ENCODE measurements at regions not wholly inside any gene's neighbourhood (a gene's known extent, or its start where the extent isn't known, plus 50 kb on each side); places are given as distances from the start of the nearest gene placed in this dataset.

DNA sequence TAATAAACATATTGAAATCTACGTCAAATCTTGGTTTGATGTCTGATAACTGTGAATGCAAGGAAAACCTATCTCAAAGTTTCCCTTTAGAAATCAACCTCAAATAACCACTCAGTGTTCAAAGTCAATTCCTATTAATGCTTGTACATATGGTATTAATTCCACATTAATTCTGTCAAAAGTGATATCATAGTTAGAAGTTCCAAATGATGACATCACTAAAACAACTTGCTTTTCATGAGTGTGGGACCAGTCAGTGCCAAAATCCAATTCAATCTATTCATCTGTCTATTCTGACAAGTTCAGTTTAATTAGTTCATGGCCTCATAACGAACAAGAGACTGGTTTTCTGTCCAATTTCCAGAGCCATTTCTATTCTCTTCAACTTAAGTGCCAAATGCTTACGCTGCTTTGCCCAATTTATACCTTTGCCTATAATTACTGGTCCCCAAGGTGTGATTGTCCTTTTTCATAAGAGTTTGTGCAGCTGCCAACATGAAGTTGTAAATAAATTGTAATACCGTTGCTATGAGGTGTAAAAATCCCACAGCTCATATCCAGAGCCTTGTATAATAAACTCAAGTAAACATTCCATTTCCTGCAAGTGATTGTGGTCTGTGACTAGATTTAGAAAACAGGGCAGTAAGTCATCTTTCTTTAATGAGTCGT is 476.2 kb downstream of the RAB28 start:
- DNase-seq: no peak
- H3K27ac ChIP-seq: no peak overlapping the region
- TF ChIP-seq, protein P1, sequence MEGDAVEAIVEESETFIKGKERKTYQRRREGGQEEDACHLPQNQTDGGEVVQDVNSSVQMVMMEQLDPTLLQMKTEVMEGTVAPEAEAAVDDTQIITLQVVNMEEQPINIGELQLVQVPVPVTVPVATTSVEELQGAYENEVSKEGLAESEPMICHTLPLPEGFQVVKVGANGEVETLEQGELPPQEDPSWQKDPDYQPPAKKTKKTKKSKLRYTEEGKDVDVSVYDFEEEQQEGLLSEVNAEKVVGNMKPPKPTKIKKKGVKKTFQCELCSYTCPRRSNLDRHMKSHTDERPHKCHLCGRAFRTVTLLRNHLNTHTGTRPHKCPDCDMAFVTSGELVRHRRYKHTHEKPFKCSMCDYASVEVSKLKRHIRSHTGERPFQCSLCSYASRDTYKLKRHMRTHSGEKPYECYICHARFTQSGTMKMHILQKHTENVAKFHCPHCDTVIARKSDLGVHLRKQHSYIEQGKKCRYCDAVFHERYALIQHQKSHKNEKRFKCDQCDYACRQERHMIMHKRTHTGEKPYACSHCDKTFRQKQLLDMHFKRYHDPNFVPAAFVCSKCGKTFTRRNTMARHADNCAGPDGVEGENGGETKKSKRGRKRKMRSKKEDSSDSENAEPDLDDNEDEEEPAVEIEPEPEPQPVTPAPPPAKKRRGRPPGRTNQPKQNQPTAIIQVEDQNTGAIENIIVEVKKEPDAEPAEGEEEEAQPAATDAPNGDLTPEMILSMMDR (IDR thresholded peaks at IDR 0.05; ENCODE audit: low read depth, low read length): no peak
- H3K36me3 ChIP-seq: no peaks in the 10 kb centered on the region
- no peaks in the 10 kb centered on the region for H3K27me3 ChIP-seq (ENCODE audit: insufficient read depth, low read depth, severe bottlenecking)
- H3K4me3 ChIP-seq (ENCODE audit: low read depth, low read length): no peak overlapping the region
- no peaks in the 10 kb centered on the region for H3K9me3 ChIP-seq (ENCODE audit: severe bottlenecking)

DNA sequence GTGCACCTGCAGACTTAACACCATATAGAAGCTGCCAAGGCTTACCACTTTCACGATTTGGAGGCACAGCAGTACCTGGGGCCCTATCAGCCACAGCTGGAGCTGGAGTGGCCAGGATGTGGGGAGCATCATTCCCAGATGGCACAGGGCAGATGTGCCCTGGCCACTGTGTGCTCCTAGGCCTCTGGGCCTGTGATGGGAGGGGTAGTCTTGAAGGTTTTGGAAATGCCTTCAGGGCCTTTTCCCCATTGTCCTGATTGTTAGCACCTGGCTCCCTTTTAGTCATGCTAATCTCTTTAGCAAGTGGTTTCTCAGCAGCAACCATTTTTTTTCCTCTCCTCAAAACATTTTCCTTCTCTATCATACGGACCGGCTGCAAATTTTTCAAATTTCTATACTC is 490.2 kb downstream of the RAB28 start:
- no peaks in the 10 kb centered on the region for H3K36me3 ChIP-seq
- no peak overlapping the region for H3K4me3 ChIP-seq (ENCODE audit: low read depth, low read length)
- TF ChIP-seq, protein P1 (IDR thresholded peaks at IDR 0.05; ENCODE audit: low read depth, low read length): no peak
- no peak overlapping the region for H3K27ac ChIP-seq
- DNase-seq: no peak
- no peaks in the 10 kb centered on the region for H3K27me3 ChIP-seq (ENCODE audit: insufficient read depth, low read depth, severe bottlenecking)
- no peaks in the 10 kb centered on the region for H3K9me3 ChIP-seq (ENCODE audit: severe bottlenecking)

DNA sequence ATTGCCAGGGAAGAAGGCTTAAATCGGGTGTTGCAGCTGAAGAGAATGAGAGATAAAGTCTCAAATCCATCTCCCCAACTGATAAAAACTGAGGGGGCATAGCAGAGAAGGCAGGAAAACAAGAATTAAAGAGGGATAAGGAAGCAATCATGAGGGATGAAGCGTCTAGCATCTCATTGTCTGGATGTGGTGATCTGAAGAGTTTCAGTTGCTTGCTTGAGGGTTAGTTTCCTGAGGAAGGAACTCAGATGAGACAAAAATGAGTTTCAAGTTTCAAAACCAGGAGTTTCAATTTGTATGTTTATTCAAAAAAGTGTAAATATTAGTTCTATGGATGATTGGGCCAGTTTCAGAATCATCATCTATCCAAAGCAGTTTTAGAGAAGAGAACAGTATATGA is 496.9 kb downstream of the RAB28 start:
- TF ChIP-seq, protein P1 (IDR thresholded peaks at IDR 0.05; ENCODE audit: low read depth, low read length): no peak
- no peak for DNase-seq
- Histone ChIP-seq H3K9me3 (ENCODE audit: severe bottlenecking) (peaks cover 2% of the 10 kb centered on the region), H3K27ac (no peak overlapping the region), H3K36me3 (no peaks in the 10 kb centered on the region), H3K4me3 (ENCODE audit: low read depth, low read length) (no peak overlapping the region), H3K27me3 (ENCODE audit: insufficient read depth, low read depth, severe bottlenecking) (no peaks in the 10 kb centered on the region)

DNA sequence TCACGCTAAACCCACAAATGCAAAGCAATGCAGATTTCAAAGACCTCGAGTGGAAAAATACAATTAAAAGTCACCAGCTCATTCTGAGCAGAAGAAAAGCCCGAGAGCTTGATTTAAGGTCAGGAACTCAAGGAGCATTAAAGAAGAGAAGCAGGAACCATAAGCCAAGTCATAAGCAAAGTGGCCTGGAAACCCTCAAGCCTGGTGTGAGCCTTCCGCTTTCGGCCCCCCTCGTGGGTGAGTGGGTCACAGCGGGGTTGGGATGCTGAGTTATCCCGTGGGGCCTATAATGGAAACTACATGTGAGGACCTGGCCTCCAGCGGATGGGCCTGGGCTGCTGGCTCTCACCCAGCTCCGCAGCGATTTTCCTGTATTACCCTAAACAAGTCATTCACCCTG is 504.3 kb downstream of the RAB28 start:
- DNase-seq: no peak
- H3K36me3 ChIP-seq: no peaks in the 10 kb centered on the region
- no peak overlapping the region for H3K4me3 ChIP-seq (ENCODE audit: low read depth, low read length)
- H3K9me3 ChIP-seq (ENCODE audit: severe bottlenecking): peaks cover 2% of the 10 kb centered on the region
- TF ChIP-seq, protein P1 (IDR thresholded peaks at IDR 0.05; ENCODE audit: low read depth, low read length): no peak
- no peaks in the 10 kb centered on the region for H3K27me3 ChIP-seq (ENCODE audit: insufficient read depth, low read depth, severe bottlenecking)
- H3K27ac ChIP-seq: no peak overlapping the region

DNA sequence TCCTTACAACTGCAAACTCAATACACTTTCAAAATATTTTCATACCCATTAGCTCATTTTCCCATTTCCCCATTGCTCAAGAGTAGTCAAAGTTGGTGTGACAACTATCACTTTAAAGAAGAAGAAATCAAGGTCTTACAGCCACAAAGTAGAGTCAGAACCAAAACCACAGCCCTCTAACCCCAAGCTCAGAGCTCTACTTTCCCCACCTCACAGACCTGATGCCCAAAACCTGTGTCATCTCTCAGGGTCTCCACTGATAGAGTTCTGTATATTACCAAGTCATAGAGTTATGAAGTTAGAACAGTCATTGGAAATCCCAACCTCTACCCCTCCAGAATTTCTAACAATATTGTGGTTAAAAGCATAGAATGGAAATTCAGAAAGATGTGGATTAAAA is 505.8 kb downstream of the RAB28 start:
- no peak for DNase-seq
- H3K36me3 ChIP-seq: no peaks in the 10 kb centered on the region
- H3K27ac ChIP-seq: no peak overlapping the region
- TF ChIP-seq, protein P1 (IDR thresholded peaks at IDR 0.05; ENCODE audit: low read depth, low read length): no peak
- H3K9me3 ChIP-seq (ENCODE audit: severe bottlenecking): peaks cover 2% of the 10 kb centered on the region
- H3K27me3 ChIP-seq (ENCODE audit: insufficient read depth, low read depth, severe bottlenecking): no peaks in the 10 kb centered on the region
- no peak overlapping the region for H3K4me3 ChIP-seq (ENCODE audit: low read depth, low read length)

DNA sequence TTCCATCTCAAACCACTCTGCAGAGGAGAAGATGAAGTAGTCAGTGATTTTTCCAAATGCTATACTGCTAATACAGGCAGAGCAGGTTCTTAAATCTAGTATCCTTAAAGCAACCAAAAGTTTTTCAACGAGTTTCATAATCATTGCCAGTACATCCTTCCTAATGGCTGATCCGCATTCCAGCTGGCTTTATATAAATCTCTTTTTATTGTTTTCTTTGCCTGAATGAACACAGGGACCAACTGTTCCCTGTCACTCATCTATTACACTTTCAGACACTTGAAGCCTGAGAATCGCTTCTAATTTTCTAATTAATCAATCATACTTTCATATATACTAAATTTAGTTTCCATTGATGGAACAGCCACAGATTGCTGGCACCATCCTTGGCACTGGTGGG is 508.6 kb downstream of the RAB28 start:
- no peaks in the 10 kb centered on the region for H3K9me3 ChIP-seq (ENCODE audit: severe bottlenecking)
- no peak overlapping the region for H3K4me3 ChIP-seq (ENCODE audit: low read depth, low read length)
- TF ChIP-seq, protein P1 (IDR thresholded peaks at IDR 0.05; ENCODE audit: low read depth, low read length): no peak
- no peaks in the 10 kb centered on the region for H3K36me3 ChIP-seq
- H3K27ac ChIP-seq: no peak overlapping the region
- no peaks in the 10 kb centered on the region for H3K27me3 ChIP-seq (ENCODE audit: insufficient read depth, low read depth, severe bottlenecking)
- DNase-seq: no peak
